H9 (cell line): ENCODE measurements at regions not wholly inside any gene's neighbourhood (a gene's known extent, or its start where the extent isn't known, plus 50 kb on each side); places are given as distances from the start of the nearest gene placed in this dataset.

Experiments
- DNase-seq: peaks from one replicate; pipeline ENCODE4 v3.0.0-alpha.2; 2017
- H2AFZ ChIP-seq: one replicate; pipeline ENCODE4 v1.6.1; 2013; ENCODE audit warnings: mild to moderate bottlenecking, low read length, control low read depth, moderate library complexity
- H2AK5ac ChIP-seq: 2 replicates; pipeline ENCODE4 v1.6.1; 2013; ENCODE audit warnings: low read length, control low read depth, mixed read lengths; ENCODE audit not compliant: insufficient read length
- H2BK120ac ChIP-seq: one replicate; pipeline ENCODE4 v1.6.1; 2013; ENCODE audit warnings: low read depth, mild to moderate bottlenecking, low read length, control low read depth, inconsistent platforms; ENCODE audit not compliant: poor library complexity, severe bottlenecking
- H2BK12ac ChIP-seq: 2 replicates; pipeline ENCODE4 v1.6.1; 2013; ENCODE audit warnings: low read length, control low read depth, mixed read lengths, low read depth; ENCODE audit not compliant: insufficient read length
- H2BK15ac ChIP-seq: 2 replicates; pipeline ENCODE4 v1.6.1; 2013; ENCODE audit warnings: low read depth, low read length, control low read depth
- H2BK20ac ChIP-seq: one replicate; pipeline ENCODE4 v1.6.1; 2013; ENCODE audit warnings: low read depth, mild to moderate bottlenecking, low read length, control low read depth, inconsistent platforms; ENCODE audit not compliant: poor library complexity, severe bottlenecking
- H2BK5ac ChIP-seq: 2 replicates; pipeline ENCODE4 v1.6.1; 2013; ENCODE audit warnings: low read length, control low read depth, mixed read lengths; ENCODE audit not compliant: insufficient read length
- H3K14ac ChIP-seq: 2 replicates; pipeline ENCODE4 v1.6.1; 2013; ENCODE audit warnings: low read length, control low read depth; ENCODE audit not compliant: insufficient read depth
- H3K18ac ChIP-seq: 2 replicates; pipeline ENCODE4 v1.6.1; 2013; ENCODE audit warnings: low read depth, mild to moderate bottlenecking, mixed read lengths, low read length, control low read depth; ENCODE audit not compliant: insufficient read length
- H3K23ac ChIP-seq: 2 replicates; pipeline ENCODE4 v1.6.1; 2013; ENCODE audit warnings: low read length, control low read depth, mixed read lengths, low read depth; ENCODE audit not compliant: insufficient read length
- H3K23me2 ChIP-seq: 2 replicates; pipeline ENCODE4 v1.6.1; 2013; ENCODE audit warnings: low read depth, mild to moderate bottlenecking, mixed read lengths, low read length, control low read depth; ENCODE audit not compliant: insufficient read length, poor library complexity, severe bottlenecking
- H3K27ac ChIP-seq: 2 replicates; pipeline ENCODE4 v1.5.1; 2013; ENCODE audit warnings: low read length, control low read depth, mixed read lengths, low read depth; ENCODE audit not compliant: insufficient read length
- H3K27me3 ChIP-seq: 2 replicates; pipeline ENCODE4 v1.6.1; 2013; ENCODE audit warnings: low read length, control low read depth, inconsistent platforms; ENCODE audit not compliant: insufficient read depth
- H3K4ac ChIP-seq: 2 replicates; pipeline ENCODE4 v1.6.1; 2013; ENCODE audit warnings: low read depth, mild to moderate bottlenecking, control low read depth, inconsistent platforms, low read length, moderate library complexity
- H3K4me1 ChIP-seq: 2 replicates; pipeline ENCODE4 v1.6.1; 2013; ENCODE audit warnings: low read length, control low read depth, inconsistent platforms; ENCODE audit not compliant: insufficient read depth
- H3K4me2 ChIP-seq: 2 replicates; pipeline ENCODE4 v1.6.1; 2013; ENCODE audit warnings: low read length, control low read depth, mixed read lengths; ENCODE audit not compliant: insufficient read length, insufficient read depth
- H3K56ac ChIP-seq: 2 replicates; pipeline ENCODE4 v1.6.1; 2013; ENCODE audit warnings: low read depth, mild to moderate bottlenecking, mixed read lengths, low read length, control low read depth; ENCODE audit not compliant: insufficient read length
- H3K79me1 ChIP-seq: 2 replicates; pipeline ENCODE4 v1.6.1; 2013; ENCODE audit warnings: low read depth, mild to moderate bottlenecking, moderate library complexity, low read length, control low read depth, inconsistent platforms; ENCODE audit not compliant: insufficient read depth, poor library complexity, severe bottlenecking
- H3K79me2 ChIP-seq: 2 replicates; pipeline ENCODE4 v1.6.1; 2013; ENCODE audit warnings: low read length, control low read depth, inconsistent platforms; ENCODE audit not compliant: insufficient read depth
- H3K9ac ChIP-seq: 2 replicates; pipeline ENCODE4 v1.6.1; 2013; ENCODE audit warnings: low read length, control low read depth, mixed read lengths; ENCODE audit not compliant: insufficient read length; ENCODE audit errors: extremely low read depth
- H3K9me3 ChIP-seq: one replicate; pipeline ENCODE4 v1.6.1; 2013; ENCODE audit warnings: low read depth, low read length, inconsistent platforms; ENCODE audit not compliant: control insufficient read depth
- H3T11ph ChIP-seq: one replicate; pipeline ENCODE4 v1.6.1; 2013; ENCODE audit warnings: mild to moderate bottlenecking, low read length, control low read depth, inconsistent platforms
- H4K20me1 ChIP-seq: one replicate; pipeline ENCODE4 v1.6.1; 2013; ENCODE audit not compliant: control insufficient read depth, insufficient read length, insufficient read depth
- H4K5ac ChIP-seq: 2 replicates; pipeline ENCODE4 v1.6.1; 2013; ENCODE audit warnings: low read depth, mild to moderate bottlenecking, mixed read lengths, low read length, control low read depth; ENCODE audit not compliant: insufficient read length
- H4K8ac ChIP-seq: replicated peaks from 2 replicates; pipeline ENCODE4 v1.6.1; 2013; ENCODE audit warnings: low read length, control low read depth, mixed read lengths, low read depth; ENCODE audit not compliant: insufficient read length
- H4K91ac ChIP-seq: 2 replicates; pipeline ENCODE4 v1.6.1; 2013; ENCODE audit warnings: low read depth, mild to moderate bottlenecking, moderate library complexity, mixed read lengths, low read length, control low read depth; ENCODE audit not compliant: insufficient read length
- H3K27ac Mint-ChIP-seq, 3 experiments: 2 replicates in 2 of 3; 3 replicates in 1 of 3; pipeline ENCODE4 v1.8.0; 2020 to 2021; ENCODE audit warnings: mixed read lengths in 3 of 3, mild to moderate bottlenecking in 1 of 3, moderate library complexity in 1 of 3
- H3K27me3 Mint-ChIP-seq: 2 replicates; pipeline ENCODE4 v1.8.0; 2021; ENCODE audit warnings: low read depth, mild to moderate bottlenecking, moderate library complexity, mixed read lengths
- H3K36me3 Mint-ChIP-seq, 3 experiments: 2 replicates in 2 of 3; 3 replicates in 1 of 3; pipeline ENCODE4 v1.8.0; 2020 to 2021; ENCODE audit warnings: low read depth in 3 of 3, mixed read lengths in 3 of 3; ENCODE audit not compliant: insufficient read depth in 1 of 3
- H3K4me1 Mint-ChIP-seq, 2 experiments: 2 replicates each; pipeline ENCODE4 v1.8.0; 2020; ENCODE audit warnings: mixed read lengths in 2 of 2
- H3K4me3 Mint-ChIP-seq, 2 experiments: 2 replicates in 1 of 2; 3 replicates in 1 of 2; pipeline ENCODE4 v1.8.0; 2020 to 2021; ENCODE audit warnings: mild to moderate bottlenecking in 2 of 2, mixed read lengths in 2 of 2, moderate library complexity in 1 of 2
- H3K9me3 Mint-ChIP-seq, 2 experiments: 2 replicates in 1 of 2; 3 replicates in 1 of 2; pipeline ENCODE4 v1.8.0; 2020; ENCODE audit warnings: mild to moderate bottlenecking in 2 of 2, mixed read lengths in 2 of 2, moderate library complexity in 1 of 2
- WGBS: extraction: QIAGEN DNeasy Blood & Tissue Kit; methylation state at CpG from one replicate; pipeline ENCODE4 v1.1.7; 2013; ENCODE audit warnings: missing lambda C conversion rate, low lambda C conversion rate, mixed read lengths; ENCODE audit not compliant: insufficient read length; ENCODE audit errors: extremely low coverage; 5-methylcytosine and 5-hydroxymethylcytosine counted together
- TF ChIP-seq, protein P1 (sequence below): fragments of 200-600 bp; sonication (generic); conservative IDR thresholded peaks from 3 replicates; pipeline ENCODE4 v1.8.0; 2021; ENCODE audit warnings: antibody characterized with exemption, mild to moderate bottlenecking

DNA sequence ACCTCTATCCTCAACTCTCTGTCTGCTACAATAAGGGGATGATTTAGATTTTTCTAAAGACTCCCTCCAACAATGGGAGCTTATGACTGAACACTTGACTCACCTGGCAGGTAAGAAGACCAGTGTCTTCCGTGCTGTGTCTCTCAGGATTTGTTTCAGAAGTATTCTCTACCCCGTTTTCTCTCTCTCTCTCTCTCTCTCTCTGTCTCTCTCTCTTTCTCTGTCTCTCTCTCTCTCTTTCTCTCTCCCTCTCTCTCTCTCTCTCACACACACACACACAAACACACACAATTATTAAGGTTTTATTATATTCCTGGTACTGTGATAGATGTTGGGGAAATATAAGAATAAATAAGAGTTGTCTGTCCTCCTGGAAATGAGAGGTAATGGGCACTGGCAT is 263.9 kb downstream of the TOX3 start:
- Histone ChIP-seq H3K4ac (no peak overlapping the region), H3K27me3 (no peaks in the 10 kb centered on the region), H3K9me3 (no peaks in the 10 kb centered on the region), H3K79me1 (no peaks in the 10 kb centered on the region), H3K23ac (no peak overlapping the region), H3K56ac (no peak overlapping the region), H2BK5ac (no peak overlapping the region), H2BK15ac (no peak overlapping the region), H3K4me2 (no peak overlapping the region), H2AK5ac (no peak overlapping the region), H3K4me1 (no peaks in the 10 kb centered on the region), H4K5ac (no peak overlapping the region), H3K27ac (no peak overlapping the region), H4K20me1 (no peaks in the 10 kb centered on the region), H3K79me2 (no peaks in the 10 kb centered on the region), H2BK20ac (no peak overlapping the region), H3K18ac (no peak overlapping the region), H3K9ac (no peak overlapping the region), H3T11ph (no peak overlapping the region), H3K14ac (no peak overlapping the region), H4K91ac (no peak overlapping the region), H3K23me2 (no peaks in the 10 kb centered on the region), H2AFZ (no peak overlapping the region), H2BK12ac (no peak overlapping the region), H2BK120ac (no peak overlapping the region), H4K8ac (no peak overlapping the region)
- no peak overlapping the region for H3K27ac Mint-ChIP-seq
- no peaks in the 10 kb centered on the region; a peak in 2 of 5 replicates for H3K9me3 Mint-ChIP-seq
- TF ChIP-seq, protein P1, sequence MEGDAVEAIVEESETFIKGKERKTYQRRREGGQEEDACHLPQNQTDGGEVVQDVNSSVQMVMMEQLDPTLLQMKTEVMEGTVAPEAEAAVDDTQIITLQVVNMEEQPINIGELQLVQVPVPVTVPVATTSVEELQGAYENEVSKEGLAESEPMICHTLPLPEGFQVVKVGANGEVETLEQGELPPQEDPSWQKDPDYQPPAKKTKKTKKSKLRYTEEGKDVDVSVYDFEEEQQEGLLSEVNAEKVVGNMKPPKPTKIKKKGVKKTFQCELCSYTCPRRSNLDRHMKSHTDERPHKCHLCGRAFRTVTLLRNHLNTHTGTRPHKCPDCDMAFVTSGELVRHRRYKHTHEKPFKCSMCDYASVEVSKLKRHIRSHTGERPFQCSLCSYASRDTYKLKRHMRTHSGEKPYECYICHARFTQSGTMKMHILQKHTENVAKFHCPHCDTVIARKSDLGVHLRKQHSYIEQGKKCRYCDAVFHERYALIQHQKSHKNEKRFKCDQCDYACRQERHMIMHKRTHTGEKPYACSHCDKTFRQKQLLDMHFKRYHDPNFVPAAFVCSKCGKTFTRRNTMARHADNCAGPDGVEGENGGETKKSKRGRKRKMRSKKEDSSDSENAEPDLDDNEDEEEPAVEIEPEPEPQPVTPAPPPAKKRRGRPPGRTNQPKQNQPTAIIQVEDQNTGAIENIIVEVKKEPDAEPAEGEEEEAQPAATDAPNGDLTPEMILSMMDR: no peak
- peaks cover 2% of the 10 kb centered on the region; the same call in 1 of the 2 replicates for H3K27me3 Mint-ChIP-seq
- WGBS: no CpG with 5 or more reads among the region's 2 CpGs
- no peak for DNase-seq
- H3K36me3 Mint-ChIP-seq: peaks cover 0 to 4% (median 0%) of the 10 kb centered on the region in 3 experiments; a peak in 2 of 7 replicates
- peaks cover 14 to 17% of the 10 kb centered on the region in 2 experiments for H3K4me1 Mint-ChIP-seq
- H3K4me3 Mint-ChIP-seq: no peak overlapping the region
